BE2C (cell line): ENCODE measurements at regions not wholly inside any gene's neighbourhood (a gene's known extent, or its start where the extent isn't known, plus 50 kb on each side); places are given as distances from the start of the nearest gene placed in this dataset.
"Not testable (repeated sequence)": the region's sequence is repeated elsewhere in the genome, so short reads cannot be mapped to it uniquely, and the experiment has no call there.

ENCODE experiments used
- DNase-seq: peaks from one replicate; pipeline ENCODE4 v3.0.0-alpha.2; 2020
- H3K27me3 ChIP-seq: fragments of 250-450 bp; sonication (Bioruptor Pico); 2 replicates; pipeline ENCODE4 v1.5.1; 2020; ENCODE audit warnings: mild to moderate bottlenecking
- H3K36me3 ChIP-seq: fragments of 250-450 bp; sonication (Bioruptor Pico); 2 replicates; pipeline ENCODE4 v1.5.1; 2020; ENCODE audit warnings: mild to moderate bottlenecking
- H3K4me1 ChIP-seq: fragments of 250-450 bp; sonication (Bioruptor Pico); 2 replicates; pipeline ENCODE4 v1.5.1; 2020
- H3K4me3 ChIP-seq: 2 replicates; pipeline ENCODE4 v1.5.1; 2011; ENCODE audit warnings: low read depth, low read length
- H3K9me3 ChIP-seq: fragments of 250-450 bp; sonication (Bioruptor Pico); 2 replicates; pipeline ENCODE4 v1.5.1; 2020
- CTCF ChIP-seq: IDR thresholded peaks from 2 replicates; pipeline ENCODE4 v1.5.1; 2012; ENCODE audit warnings: mild to moderate bottlenecking, low read depth, low read length

GRCh38 chr16:13727943-13728342 lies 192.0 kb upstream of the ERCC4 start:
- H3K4me1 ChIP-seq, result no peaks in the 10 kb centered on the region
- H3K9me3 ChIP-seq, result no peaks in the 10 kb centered on the region
- no peak for DNase-seq
- TF ChIP-seq CTCF, result no peak
- no peaks in the 10 kb centered on the region for H3K27me3 ChIP-seq
- no peak overlapping the region for H3K4me3 ChIP-seq
- H3K36me3 ChIP-seq, result no peaks in the 10 kb centered on the region

DNA sequence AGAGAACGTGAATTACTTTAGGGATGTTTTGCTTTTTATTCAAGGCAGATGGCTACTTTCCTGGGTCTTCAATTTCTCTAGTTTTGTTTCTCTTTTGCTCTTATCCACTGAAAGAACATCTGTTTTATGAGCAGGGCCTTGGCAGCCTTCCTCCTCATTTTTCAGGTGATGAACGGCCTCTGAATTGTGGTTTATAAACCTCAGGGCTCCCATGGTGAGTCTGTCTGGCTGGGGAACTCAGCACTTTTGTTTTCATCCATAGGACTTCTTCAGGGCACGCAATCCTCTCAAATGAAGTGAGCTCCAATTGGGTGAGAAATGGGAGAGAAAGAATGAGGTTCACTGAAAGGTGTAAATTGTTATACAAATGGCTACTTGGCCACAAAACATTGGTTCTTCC lies 186.4 kb upstream of the ERCC4 start:
- H3K36me3 ChIP-seq, result no peaks in the 10 kb centered on the region
- H3K27me3 ChIP-seq, result no peaks in the 10 kb centered on the region
- no peak for DNase-seq
- no peak overlapping the region for H3K4me3 ChIP-seq
- H3K9me3 ChIP-seq, result no peaks in the 10 kb centered on the region
- no peaks in the 10 kb centered on the region for H3K4me1 ChIP-seq
- no peak for TF ChIP-seq CTCF

DNA sequence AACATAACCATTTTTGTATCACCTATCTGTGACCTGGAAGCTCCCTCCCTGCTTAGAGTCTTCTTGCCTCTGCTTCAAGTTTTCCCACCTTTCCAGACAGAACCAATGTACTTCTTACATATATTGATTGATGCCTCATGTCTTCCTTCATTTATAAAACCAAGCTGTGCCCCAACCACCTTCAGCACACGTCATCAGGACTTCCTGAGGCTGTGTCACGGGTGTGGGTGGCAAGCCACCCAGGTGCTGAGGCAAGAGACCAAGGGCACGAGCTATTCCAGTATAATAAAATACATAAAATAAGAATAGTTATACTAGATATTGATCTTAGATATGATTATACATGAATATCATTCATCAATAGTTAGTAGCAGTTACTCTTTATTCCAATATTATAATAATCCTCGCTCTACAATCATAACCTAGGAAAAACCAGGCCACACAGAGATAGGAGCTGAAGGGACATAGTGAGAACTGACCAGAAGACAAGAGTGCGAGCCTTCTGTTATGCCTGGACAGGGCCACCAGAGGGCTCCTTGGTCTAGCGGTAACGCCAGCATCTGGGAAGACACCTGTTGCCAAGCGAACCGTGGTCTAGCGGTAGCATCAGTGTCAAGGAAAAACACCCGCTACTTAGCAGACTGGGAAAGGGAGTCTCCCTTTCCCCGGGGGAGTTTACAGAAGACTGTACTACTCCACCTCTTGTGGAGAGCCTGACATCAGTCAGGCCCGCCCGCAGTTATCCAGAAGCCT lies 180.2 kb upstream of the ERCC4 start:
- H3K4me1 ChIP-seq, H3K9me3 ChIP-seq, H3K4me3 ChIP-seq, H3K27me3 ChIP-seq, H3K36me3 ChIP-seq: not testable (repeated sequence)
- peak; percentile 14 for DNase-seq
- TF ChIP-seq CTCF, result peak; percentile 24

GRCh38 chr16:13742928-13743327 lies 177.0 kb upstream of the ERCC4 start:
- Histone ChIP-seq H3K36me3 (no peaks in the 10 kb centered on the region), H3K27me3 (no peaks in the 10 kb centered on the region), H3K9me3 (no peaks in the 10 kb centered on the region), H3K4me3 (no peak overlapping the region), H3K4me1 (no peaks in the 10 kb centered on the region)
- no peak for DNase-seq
- TF ChIP-seq CTCF, result no peak

DNA sequence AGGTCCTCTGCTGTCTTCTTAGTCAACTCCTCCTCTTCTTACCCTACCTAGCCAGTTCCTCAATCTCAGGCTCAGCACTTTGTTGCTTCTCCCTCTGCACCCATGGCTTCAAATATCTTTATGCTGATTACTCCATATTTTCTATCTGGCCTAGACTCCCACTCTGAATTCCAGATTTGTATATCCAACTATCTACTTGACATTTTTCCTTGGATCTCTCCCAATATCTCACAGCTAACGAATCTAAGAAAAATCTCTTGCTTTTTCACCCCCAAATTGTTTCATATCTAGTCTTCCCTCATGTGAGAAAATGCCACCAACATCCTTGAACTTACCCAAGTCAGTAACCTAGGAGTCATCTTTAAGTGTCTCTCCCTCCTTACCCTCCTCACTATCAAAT lies 176.4 kb upstream of the ERCC4 start:
- TF ChIP-seq CTCF, result no peak
- no peaks in the 10 kb centered on the region for H3K4me1 ChIP-seq
- H3K9me3 ChIP-seq, result no peaks in the 10 kb centered on the region
- DNase-seq, result no peak
- no peaks in the 10 kb centered on the region for H3K36me3 ChIP-seq
- H3K4me3 ChIP-seq, result no peak overlapping the region
- H3K27me3 ChIP-seq, result no peaks in the 10 kb centered on the region

- Histone ChIP-seq H3K27me3 (no peaks in the 10 kb centered on the region), H3K4me3 (no peak overlapping the region), H3K9me3 (no peaks in the 10 kb centered on the region), H3K4me1 (no peaks in the 10 kb centered on the region), H3K36me3 (no peaks in the 10 kb centered on the region)
- DNase-seq, result no peak
- no peak for TF ChIP-seq CTCF
Measured at GRCh38 chr16:13756411-13757140, 163.4 kb upstream of the ERCC4 start.
